GM18505 (cell line): ENCODE measurements at regions not wholly inside any gene's neighbourhood (a gene's known extent, or its start where the extent isn't known, plus 50 kb on each side); places are given as distances from the start of the nearest gene placed in this dataset.
A peak's percentile ranks its signal among the peaks of the same experiment; 100 is the strongest.

Experiments
- ATAC-seq: cut with Tn5 transposase; IDR thresholded peaks from one replicate; pipeline ENCODE4 v1.9.1; 2021; ENCODE audit not compliant: unreplicated experiment
- POLR2A ChIP-seq: IDR thresholded peaks from 4 replicates; pipeline ENCODE4 v1.6.1; 2011; ENCODE audit warnings: borderline replicate concordance; ENCODE audit not compliant: insufficient read depth, insufficient read length; ENCODE audit errors: extremely low read depth

GRCh38 chr3:118337649-118338048, 697.0 kb downstream of the IGSF11 start:
- ATAC-seq: no peak
- no peak for TF ChIP-seq POLR2A

GRCh38 chr3:118347396-118348168, 687.1 kb downstream of the IGSF11 start:
- TF ChIP-seq POLR2A: no peak
- no peak for ATAC-seq

DNA sequence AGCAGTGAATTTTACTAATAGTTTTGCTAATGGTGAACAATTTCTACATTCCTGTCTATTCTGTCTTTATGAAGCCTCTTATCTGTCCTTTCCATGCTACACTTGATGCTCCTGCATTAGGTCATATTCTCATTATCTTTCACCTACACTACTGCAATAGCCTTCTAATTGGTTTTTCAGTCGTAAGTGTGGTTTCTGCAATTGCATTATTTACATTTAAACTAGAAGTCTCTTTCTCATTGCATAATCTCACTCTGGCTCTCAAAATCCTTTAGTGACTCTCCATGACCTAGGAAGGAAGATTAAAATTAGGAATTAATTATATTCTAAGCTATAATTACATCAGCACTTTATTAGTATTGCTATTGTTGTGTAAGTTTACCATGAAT, 686.5 kb downstream of the IGSF11 start:
- no peak for TF ChIP-seq POLR2A
- ATAC-seq: no peak

DNA sequence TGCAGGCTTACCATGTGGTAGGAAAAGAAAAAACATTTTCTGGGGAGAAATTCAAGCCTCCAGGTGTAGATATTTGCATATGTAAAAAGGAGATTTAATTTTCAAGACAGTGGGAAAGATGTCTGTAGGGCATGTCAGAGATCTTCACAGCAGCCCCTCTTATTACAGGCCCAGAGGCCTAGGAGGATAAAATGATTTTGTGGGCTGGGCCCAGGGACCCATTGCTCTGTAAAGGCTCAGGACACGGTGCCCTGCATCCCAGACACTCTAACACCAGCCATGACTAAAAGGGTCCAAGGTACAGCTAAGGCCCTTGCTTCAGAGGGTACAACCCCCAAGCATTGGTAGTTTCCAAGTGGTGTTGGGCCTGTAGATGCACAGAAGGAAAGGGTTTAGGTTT, 680.1 kb downstream of the IGSF11 start:
- no peak for TF ChIP-seq POLR2A
- ATAC-seq: no peak

DNA sequence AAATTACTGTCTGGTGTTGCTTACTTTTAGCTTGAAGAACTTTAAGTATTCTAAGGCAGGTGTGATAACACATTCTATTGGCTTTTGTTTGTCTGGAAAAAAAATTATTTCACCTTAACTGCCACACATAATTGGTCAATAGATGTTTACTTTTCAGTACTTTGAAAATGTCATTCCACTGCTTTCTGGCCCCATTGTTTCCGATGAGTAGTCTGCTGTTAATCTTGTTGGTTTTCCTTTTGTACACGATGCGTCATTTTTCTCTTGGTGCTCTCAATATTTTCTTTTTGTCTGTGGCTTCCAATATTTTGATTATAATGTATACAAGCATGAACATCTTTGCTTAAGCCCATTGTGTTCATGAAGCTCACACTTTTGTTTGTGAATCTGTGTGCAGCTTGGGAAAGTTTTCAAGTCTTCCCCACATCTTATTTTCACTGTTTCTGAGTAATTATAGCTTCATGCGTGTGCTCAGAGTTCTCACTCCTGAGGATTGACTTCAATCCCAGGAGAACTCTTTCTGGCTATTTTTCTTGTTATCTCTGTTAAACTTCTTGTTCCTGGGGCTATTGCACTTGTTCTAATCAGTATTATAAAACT, 664.7 kb downstream of the IGSF11 start:
- ATAC-seq: no peak
- TF ChIP-seq POLR2A: no peak

DNA sequence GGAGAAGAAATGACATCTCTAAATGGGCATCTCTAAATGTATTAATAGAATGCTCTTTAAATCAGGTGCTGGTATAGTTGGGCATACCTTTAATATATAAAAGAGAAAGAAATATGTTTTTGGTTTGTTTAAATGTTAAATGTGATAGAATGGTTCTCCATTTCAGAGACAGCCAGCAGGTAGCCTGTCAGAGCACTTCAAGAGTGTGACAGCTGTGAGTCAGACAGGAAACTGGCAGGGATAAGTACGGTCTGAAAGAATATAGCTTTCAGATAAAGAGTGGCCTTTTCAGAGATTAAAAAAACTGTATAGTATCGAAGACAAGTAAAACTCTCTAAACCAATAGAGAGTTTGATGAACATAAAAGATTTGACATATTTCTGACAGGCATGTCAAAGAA, 654.1 kb downstream of the IGSF11 start:
- no peak for TF ChIP-seq POLR2A
- ATAC-seq: no peak

GRCh38 chr3:118396491-118396890, 638.2 kb downstream of the IGSF11 start:
- no peak for ATAC-seq

GRCh38 chr3:118400086-118400485, 634.6 kb downstream of the IGSF11 start:
- ATAC-seq: no peak
- no peak for TF ChIP-seq POLR2A

More at GRCh38 chr3:118396491-118396890, 638.2 kb downstream of the IGSF11 start:
- TF ChIP-seq POLR2A: no peak

DNA sequence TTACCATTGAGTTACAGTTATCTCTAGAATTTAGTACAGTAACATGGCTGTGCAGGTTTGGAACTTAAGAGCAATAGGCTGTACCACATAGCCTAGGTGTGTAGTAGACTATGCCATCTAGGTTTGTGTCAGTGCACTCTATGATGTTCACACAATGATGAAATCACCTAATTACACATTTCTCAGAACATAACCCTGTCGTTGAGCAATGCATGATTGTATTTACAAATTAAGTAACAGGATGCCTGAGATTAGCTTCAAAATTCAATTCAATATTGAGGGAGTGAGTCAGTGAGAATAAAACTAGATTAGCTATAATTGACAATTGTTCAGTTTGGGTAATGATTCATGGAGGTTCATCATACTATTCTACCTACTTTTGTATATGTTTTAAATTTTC, 633.8 kb downstream of the IGSF11 start:
- TF ChIP-seq POLR2A: no peak
- no peak for ATAC-seq

- no peak for TF ChIP-seq POLR2A
- no peak for ATAC-seq
These were observed 632.8 kb downstream of the IGSF11 start for GRCh38 chr3:118401887-118402286.

GRCh38 chr3:118402971-118403370, 631.7 kb downstream of the IGSF11 start:
- no peak for ATAC-seq

DNA sequence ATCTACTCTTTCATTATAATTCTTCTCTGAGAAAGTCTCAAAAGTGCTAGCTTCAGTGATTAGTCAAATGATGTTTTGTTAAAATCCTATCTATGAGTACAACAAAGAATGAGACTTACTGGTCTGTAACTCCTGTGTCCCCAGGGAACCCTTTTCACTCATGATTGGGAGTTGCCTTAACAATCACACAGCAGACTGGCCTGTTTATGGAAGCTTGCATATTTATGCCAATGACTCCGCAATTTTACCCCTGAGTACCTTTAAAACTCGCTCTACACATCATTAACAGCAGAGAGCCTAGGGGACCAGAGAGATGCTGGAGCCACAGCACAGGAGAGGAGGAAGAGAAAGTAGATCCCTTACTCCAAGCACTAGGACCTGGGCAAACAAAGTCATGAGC, 628.1 kb downstream of the IGSF11 start:
- no peak for ATAC-seq
- TF ChIP-seq POLR2A: no peak

More at GRCh38 chr3:118402971-118403370, 631.7 kb downstream of the IGSF11 start:
- no peak for TF ChIP-seq POLR2A

- no peak for TF ChIP-seq POLR2A
These were observed 626.2 kb downstream of the IGSF11 start for GRCh38 chr3:118408431-118408830.

GRCh38 chr3:118412503-118412902, 622.1 kb downstream of the IGSF11 start:
- ATAC-seq: peak; percentile 69
- TF ChIP-seq POLR2A: no peak

More at GRCh38 chr3:118408431-118408830, 626.2 kb downstream of the IGSF11 start:
- no peak for ATAC-seq
